AG09309 (cell line): ENCODE measurements at regions not wholly inside any gene's neighbourhood (a gene's known extent, or its start where the extent isn't known, plus 50 kb on each side); places are given as distances from the start of the nearest gene placed in this dataset.

Experiments used
- DNase-seq: peaks from one replicate; pipeline ENCODE4 v3.0.0-alpha.2; 2010; ENCODE audit warnings: low read depth
- H3K4me3 ChIP-seq: 2 replicates; pipeline ENCODE4 v1.5.1; 2011; ENCODE audit warnings: mild to moderate bottlenecking, low read depth, low read length, moderate library complexity; ENCODE audit not compliant: control insufficient read depth
- CTCF ChIP-seq: IDR thresholded peaks from 2 replicates; pipeline ENCODE4 v1.5.1; 2011; ENCODE audit warnings: mild to moderate bottlenecking, low read depth, low read length, inconsistent platforms; ENCODE audit not compliant: insufficient read depth, control insufficient read depth; ENCODE audit errors: missing control alignments

GRCh38 chr1:69055194-69055593, 512.5 kb upstream of the LRRC7 start:
- no peak for DNase-seq
- no peak for TF ChIP-seq CTCF

DNA sequence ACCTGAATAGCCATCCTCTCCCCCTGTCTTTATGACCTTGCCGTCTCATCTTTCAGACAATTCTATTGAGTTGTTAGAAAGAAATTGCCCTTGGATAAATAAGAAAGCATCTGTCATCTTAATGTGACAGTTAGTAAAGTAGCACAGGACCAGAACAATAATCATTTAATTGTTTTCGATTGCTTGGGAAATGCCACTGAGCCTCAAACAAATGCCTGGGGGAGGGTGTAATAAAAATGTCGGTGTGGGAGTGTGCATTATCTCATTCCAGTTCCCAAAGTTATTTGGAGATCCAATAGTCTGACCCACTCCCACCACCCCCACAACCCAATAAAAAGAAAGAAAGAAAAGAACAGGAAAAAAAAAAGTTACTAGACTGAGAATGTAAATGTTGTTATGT, 509.3 kb upstream of the LRRC7 start:
- TF ChIP-seq CTCF, result no peak
- H3K4me3 ChIP-seq, result no peak overlapping the region
- DNase-seq, result no peak

More at GRCh38 chr1:69055194-69055593, 512.5 kb upstream of the LRRC7 start:
- no peak overlapping the region for H3K4me3 ChIP-seq

GRCh38 chr1:69070660-69071373, 496.9 kb upstream of the LRRC7 start:
- TF ChIP-seq CTCF, result no peak
- no peak for DNase-seq
- H3K4me3 ChIP-seq, result no peak overlapping the region

GRCh38 chr1:69073176-69073575, 494.5 kb upstream of the LRRC7 start:
- no peak overlapping the region for H3K4me3 ChIP-seq
- no peak for DNase-seq
- no peak for TF ChIP-seq CTCF

- DNase-seq, result no peak
- no peak for TF ChIP-seq CTCF
- H3K4me3 ChIP-seq, result no peak overlapping the region
These were observed 491.1 kb upstream of the LRRC7 start for GRCh38 chr1:69076631-69077030.

GRCh38 chr1:69077198-69077597, 490.5 kb upstream of the LRRC7 start:
- no peak for DNase-seq
- H3K4me3 ChIP-seq, result no peak overlapping the region
- TF ChIP-seq CTCF, result no peak
